ENCODE measurements at regions not wholly inside any gene's neighbourhood (a gene's known extent, or its start where the extent isn't known, plus 50 kb on each side); places are given as distances from the start of the nearest gene placed in this dataset.
"Not testable (repeated sequence)": the region's sequence is repeated elsewhere in the genome, so short reads cannot be mapped to it uniquely, and the experiment has no call there.

DNA sequence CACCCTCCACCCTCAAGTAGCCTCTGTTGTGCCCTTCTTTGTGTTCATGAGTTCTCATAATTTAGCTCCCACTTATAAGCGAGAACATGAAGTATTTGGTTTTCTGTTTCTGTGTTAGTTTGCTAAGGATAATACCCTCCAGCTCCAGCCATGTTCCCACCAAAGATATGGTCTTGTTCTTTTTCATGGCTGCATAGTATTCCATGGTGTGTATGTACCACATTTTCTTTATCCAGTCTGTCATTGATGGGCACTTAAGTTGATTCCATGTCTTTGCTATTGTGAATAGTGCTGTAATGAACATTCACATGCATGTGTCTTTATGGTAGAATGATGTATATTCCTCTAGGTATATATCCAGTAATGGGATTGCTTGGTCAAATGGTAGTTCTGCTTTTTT lies 77.8 kb downstream of the FTHL17 start:
- peak; percentile 94 for TF ChIP-seq ZNF146 (tag by site-specific recombination; IDR thresholded peaks at IDR 0.05)
- H3K4me3 ChIP-seq (ENCODE audit: low read depth, low read length); CTCF ChIA-PET; POLR2A ChIA-PET; H3K4me1 ChIP-seq (ENCODE audit: control insufficient read depth, insufficient read depth, low read length); H3K36me3 ChIP-seq (ENCODE audit: control insufficient read depth in 2 of 2, insufficient read depth in 1 of 2, low read length in 2 of 2); H3K9me3 ChIP-seq (ENCODE audit: control insufficient read depth, insufficient read depth, low read depth, low read length); H3K27ac ChIP-seq (ENCODE audit: extremely low read depth, low read depth, low read length): not testable (repeated sequence)

GRCh38 chrX:30992381-30992904 lies 79.4 kb downstream of the FTHL17 start:
- Histone ChIP-seq H3K4me3 (ENCODE audit: low read depth, low read length) (no peak overlapping the region), H3K27ac (ENCODE audit: extremely low read depth, low read depth, low read length) (no peak overlapping the region), H3K9me3 (ENCODE audit: control insufficient read depth, insufficient read depth, low read depth, low read length) (no peaks in the 10 kb centered on the region), H3K4me1 (ENCODE audit: control insufficient read depth, insufficient read depth, low read length) (no peaks in the 10 kb centered on the region), H3K36me3 (ENCODE audit: control insufficient read depth in 2 of 2, insufficient read depth in 1 of 2, low read length in 2 of 2) (no peaks in the 10 kb centered on the region)
- ChIA-PET POLR2A (no interaction called here), CTCF (no interaction called here)
- TF ChIP-seq TCF7L2 (IDR thresholded peaks at IDR 0.05; ENCODE audit: borderline replicate concordance, low read depth, low read length) (peak; percentile 95), TRIM28 (IDR thresholded peaks at IDR 0.05; ENCODE audit: borderline replicate concordance, low read length) (peak; percentile 61; the same call in 1 of the 2 replicates), ZNF2 (tag by site-specific recombination; IDR thresholded peaks at IDR 0.05) (no peak), ZNF341 (tag by site-specific recombination; IDR thresholded peaks at IDR 0.05; ENCODE audit: low read depth) (peak; percentile 25; the same call in 1 of the 2 replicates)
- TF ChIP-seq, protein P1, sequence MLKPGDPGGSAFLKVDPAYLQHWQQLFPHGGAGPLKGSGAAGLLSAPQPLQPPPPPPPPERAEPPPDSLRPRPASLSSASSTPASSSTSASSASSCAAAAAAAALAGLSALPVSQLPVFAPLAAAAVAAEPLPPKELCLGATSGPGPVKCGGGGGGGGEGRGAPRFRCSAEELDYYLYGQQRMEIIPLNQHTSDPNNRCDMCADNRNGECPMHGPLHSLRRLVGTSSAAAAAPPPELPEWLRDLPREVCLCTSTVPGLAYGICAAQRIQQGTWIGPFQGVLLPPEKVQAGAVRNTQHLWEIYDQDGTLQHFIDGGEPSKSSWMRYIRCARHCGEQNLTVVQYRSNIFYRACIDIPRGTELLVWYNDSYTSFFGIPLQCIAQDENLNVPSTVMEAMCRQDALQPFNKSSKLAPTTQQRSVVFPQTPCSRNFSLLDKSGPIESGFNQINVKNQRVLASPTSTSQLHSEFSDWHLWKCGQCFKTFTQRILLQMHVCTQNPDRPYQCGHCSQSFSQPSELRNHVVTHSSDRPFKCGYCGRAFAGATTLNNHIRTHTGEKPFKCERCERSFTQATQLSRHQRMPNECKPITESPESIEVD (tag by site-specific recombination; IDR thresholded peaks at IDR 0.05): peak; percentile 38; the same call in 1 of the 2 replicates

GRCh38 chrX:30990361-30990760 lies 81.5 kb downstream of the FTHL17 start:
- Histone ChIP-seq H3K27ac (ENCODE audit: extremely low read depth, low read depth, low read length) (no peak overlapping the region), H3K4me3 (ENCODE audit: low read depth, low read length) (no peak overlapping the region), H3K4me1 (ENCODE audit: control insufficient read depth, insufficient read depth, low read length) (no peaks in the 10 kb centered on the region), H3K36me3 (ENCODE audit: control insufficient read depth in 2 of 2, insufficient read depth in 1 of 2, low read length in 2 of 2) (no peaks in the 10 kb centered on the region), H3K9me3 (ENCODE audit: control insufficient read depth, insufficient read depth, low read depth, low read length) (no peaks in the 10 kb centered on the region)
- ChIA-PET POLR2A (no interaction called here), CTCF (interaction anchor here (0.6 kb wide), 2 partner anchors 39 to 49 kb away, joined by 3 to 4 read pairs; no protein-coding TSS in a partner anchor)
- TF ChIP-seq ZNF544 (tag by site-specific recombination; IDR thresholded peaks at IDR 0.05) (no peak), ZNF280D (tag by site-specific recombination; IDR thresholded peaks at IDR 0.05) (no peak), ZEB2 (tag by site-specific recombination; IDR thresholded peaks at IDR 0.05) (no peak), ZNF169 (tag by site-specific recombination; IDR thresholded peaks at IDR 0.05) (no peak), ZNF670 (tag by site-specific recombination; IDR thresholded peaks at IDR 0.05; ENCODE audit: low read depth) (no peak), ZBTB48 (tag by site-specific recombination; IDR thresholded peaks at IDR 0.05) (no peak), ZNF266 (tag by site-specific recombination; IDR thresholded peaks at IDR 0.05; ENCODE audit: low read depth) (no peak), ZNF48 (tag by site-specific recombination; IDR thresholded peaks at IDR 0.05) (no peak), ZBTB49 (tag by site-specific recombination; IDR thresholded peaks at IDR 0.05; ENCODE audit: low read depth) (no peak), KLF16 (tag by site-specific recombination; IDR thresholded peaks at IDR 0.05) (no peak), GLIS2 (tag by site-specific recombination; IDR thresholded peaks at IDR 0.05) (no peak), ZNF585B (tag by site-specific recombination; IDR thresholded peaks at IDR 0.05) (no peak)
- TF ChIP-seq, protein P2, sequence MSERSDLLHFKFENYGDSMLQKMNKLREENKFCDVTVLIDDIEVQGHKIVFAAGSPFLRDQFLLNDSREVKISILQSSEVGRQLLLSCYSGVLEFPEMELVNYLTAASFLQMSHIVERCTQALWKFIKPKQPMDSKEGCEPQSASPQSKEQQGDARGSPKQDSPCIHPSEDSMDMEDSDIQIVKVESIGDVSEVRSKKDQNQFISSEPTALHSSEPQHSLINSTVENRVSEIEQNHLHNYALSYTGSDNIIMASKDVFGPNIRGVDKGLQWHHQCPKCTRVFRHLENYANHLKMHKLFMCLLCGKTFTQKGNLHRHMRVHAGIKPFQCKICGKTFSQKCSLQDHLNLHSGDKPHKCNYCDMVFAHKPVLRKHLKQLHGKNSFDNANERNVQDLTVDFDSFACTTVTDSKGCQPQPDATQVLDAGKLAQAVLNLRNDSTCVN (tag by site-specific recombination; optimal IDR thresholded peaks at IDR 0.05): no peak
- TF ChIP-seq, protein P3, sequence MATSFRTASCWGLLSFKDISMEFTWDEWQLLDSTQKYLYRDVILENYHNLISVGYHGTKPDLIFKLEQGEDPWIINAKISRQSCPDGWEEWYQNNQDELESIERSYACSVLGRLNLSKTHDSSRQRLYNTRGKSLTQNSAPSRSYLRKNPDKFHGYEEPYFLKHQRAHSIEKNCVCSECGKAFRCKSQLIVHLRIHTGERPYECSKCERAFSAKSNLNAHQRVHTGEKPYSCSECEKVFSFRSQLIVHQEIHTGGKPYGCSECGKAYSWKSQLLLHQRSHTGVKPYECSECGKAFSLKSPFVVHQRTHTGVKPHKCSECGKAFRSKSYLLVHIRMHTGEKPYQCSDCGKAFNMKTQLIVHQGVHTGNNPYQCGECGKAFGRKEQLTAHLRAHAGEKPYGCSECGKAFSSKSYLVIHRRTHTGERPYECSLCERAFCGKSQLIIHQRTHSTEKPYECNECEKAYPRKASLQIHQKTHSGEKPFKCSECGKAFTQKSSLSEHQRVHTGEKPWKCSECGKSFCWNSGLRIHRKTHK (tag by site-specific recombination; IDR thresholded peaks at IDR 0.05): no peak
